Osteocyte (in vitro differentiated cells): ENCODE measurements at regions not wholly inside any gene's neighbourhood (a gene's known extent, or its start where the extent isn't known, plus 50 kb on each side); places are given as distances from the start of the nearest gene placed in this dataset.

Experiments
- DNase-seq: peaks from one replicate; pipeline ENCODE4 v3.0.0; 2021; ENCODE audit warnings: mixed read lengths; ENCODE audit not compliant: unreplicated experiment; ENCODE audit errors: extremely low spot score
- H3K27ac Mint-ChIP-seq: one replicate; pipeline ENCODE4 v1.8.0; 2021; ENCODE audit warnings: mild to moderate bottlenecking, mixed read lengths; ENCODE audit not compliant: unreplicated experiment
- H3K27me3 Mint-ChIP-seq: one replicate; pipeline ENCODE4 v1.8.0; 2021; ENCODE audit warnings: mixed read lengths; ENCODE audit not compliant: unreplicated experiment
- H3K36me3 Mint-ChIP-seq: one replicate; pipeline ENCODE4 v1.8.0; 2021; ENCODE audit warnings: mixed read lengths; ENCODE audit not compliant: unreplicated experiment
- H3K4me1 Mint-ChIP-seq: one replicate; pipeline ENCODE4 v1.8.0; 2021; ENCODE audit warnings: mixed read lengths; ENCODE audit not compliant: unreplicated experiment
- H3K4me3 Mint-ChIP-seq: one replicate; pipeline ENCODE4 v1.8.0; 2021; ENCODE audit warnings: mild to moderate bottlenecking, moderate library complexity, mixed read lengths; ENCODE audit not compliant: unreplicated experiment
- H3K9me3 Mint-ChIP-seq: one replicate; pipeline ENCODE4 v1.8.0; 2021; ENCODE audit warnings: mixed read lengths; ENCODE audit not compliant: unreplicated experiment
- TF ChIP-seq, protein P1 (sequence below): fragments of 200-600 bp; sonication (generic); IDR thresholded peaks from 2 replicates; pipeline ENCODE4 v1.5.0; 2021; ENCODE audit warnings: antibody characterized with exemption, mild to moderate bottlenecking, moderate library complexity

DNA sequence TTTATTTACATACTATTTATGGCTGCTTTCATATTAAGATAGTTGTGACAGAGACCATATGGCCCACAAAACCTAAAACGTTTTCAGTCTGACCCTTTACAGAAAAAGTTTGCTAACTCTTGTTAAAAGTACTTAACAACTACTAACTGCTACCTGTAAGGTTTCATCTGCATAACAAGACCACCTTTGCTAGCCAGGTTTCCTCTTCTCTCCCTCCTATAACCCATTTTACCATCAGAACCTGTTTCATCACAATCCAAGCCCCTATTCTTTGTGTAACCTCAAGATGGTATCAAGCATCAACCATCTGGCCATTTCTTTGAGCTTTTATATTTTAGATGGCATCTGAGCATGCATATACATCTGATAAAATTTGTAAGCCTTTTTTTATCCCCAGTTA, 305.4 kb downstream of the HHIPL2 start:
- peaks cover 3% of the 10 kb centered on the region for H3K27me3 Mint-ChIP-seq
- no peak overlapping the region for H3K4me3 Mint-ChIP-seq
- no peak for DNase-seq
- no peaks in the 10 kb centered on the region for H3K9me3 Mint-ChIP-seq
- H3K27ac Mint-ChIP-seq, result no peak overlapping the region
- TF ChIP-seq, protein P1, sequence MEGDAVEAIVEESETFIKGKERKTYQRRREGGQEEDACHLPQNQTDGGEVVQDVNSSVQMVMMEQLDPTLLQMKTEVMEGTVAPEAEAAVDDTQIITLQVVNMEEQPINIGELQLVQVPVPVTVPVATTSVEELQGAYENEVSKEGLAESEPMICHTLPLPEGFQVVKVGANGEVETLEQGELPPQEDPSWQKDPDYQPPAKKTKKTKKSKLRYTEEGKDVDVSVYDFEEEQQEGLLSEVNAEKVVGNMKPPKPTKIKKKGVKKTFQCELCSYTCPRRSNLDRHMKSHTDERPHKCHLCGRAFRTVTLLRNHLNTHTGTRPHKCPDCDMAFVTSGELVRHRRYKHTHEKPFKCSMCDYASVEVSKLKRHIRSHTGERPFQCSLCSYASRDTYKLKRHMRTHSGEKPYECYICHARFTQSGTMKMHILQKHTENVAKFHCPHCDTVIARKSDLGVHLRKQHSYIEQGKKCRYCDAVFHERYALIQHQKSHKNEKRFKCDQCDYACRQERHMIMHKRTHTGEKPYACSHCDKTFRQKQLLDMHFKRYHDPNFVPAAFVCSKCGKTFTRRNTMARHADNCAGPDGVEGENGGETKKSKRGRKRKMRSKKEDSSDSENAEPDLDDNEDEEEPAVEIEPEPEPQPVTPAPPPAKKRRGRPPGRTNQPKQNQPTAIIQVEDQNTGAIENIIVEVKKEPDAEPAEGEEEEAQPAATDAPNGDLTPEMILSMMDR, result no peak
- no peaks in the 10 kb centered on the region for H3K36me3 Mint-ChIP-seq
- H3K4me1 Mint-ChIP-seq, result no peaks in the 10 kb centered on the region

DNA sequence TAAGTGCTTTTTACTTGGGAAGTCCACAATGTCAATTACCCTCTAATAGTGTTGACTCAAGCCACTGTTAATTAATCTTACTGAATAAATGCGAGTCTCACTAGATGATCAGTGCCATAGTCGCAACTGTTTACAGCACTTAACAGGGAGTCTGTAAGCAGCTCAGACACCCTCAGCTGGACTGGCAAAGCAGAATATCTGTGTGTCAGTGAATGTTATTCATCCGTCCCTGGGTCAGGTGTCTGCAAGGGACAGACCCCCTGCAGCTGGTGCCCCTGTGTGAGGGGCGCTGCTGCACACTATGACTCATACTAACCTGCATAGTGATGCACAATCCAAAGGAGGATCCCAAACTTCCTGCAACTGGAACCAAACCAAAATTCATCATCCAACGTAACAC, 306.5 kb downstream of the HHIPL2 start:
- Mint-ChIP-seq H3K9me3 (no peaks in the 10 kb centered on the region), H3K4me3 (no peak overlapping the region), H3K27ac (no peak overlapping the region), H3K27me3 (peaks cover 3% of the 10 kb centered on the region), H3K36me3 (no peaks in the 10 kb centered on the region), H3K4me1 (no peaks in the 10 kb centered on the region)
- no peak for DNase-seq
- TF ChIP-seq, protein P1, result no peak

DNA sequence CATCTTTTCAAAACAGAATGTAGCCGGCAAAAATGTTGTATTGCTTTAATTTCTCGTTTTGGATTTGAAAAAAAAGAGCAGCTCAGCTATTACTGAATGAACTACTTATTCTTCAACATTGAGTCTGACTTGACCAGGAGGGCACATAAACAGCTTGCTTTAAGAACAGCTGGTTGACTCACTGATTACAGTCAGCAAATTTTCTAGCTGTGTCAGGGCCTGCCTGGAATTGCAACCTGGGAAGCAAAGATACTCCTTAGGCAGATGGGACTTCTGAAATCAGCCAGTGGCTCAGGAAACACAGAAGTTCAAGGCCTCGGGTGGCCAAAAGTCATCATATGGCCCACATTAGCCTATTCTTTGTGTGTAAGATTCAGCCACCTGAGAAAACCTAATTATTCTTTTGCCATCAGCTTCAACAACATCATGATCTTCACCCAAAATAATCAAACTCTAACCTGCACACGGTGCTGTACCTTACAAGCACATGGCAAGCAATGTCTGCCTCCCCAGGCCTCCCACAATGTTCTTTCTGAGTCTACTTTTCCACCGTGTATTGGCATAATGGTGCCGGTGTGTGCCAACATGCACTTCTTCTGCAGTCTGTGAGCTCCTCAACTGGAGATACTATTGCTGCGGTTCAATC, 307.2 kb downstream of the HHIPL2 start:
- H3K27me3 Mint-ChIP-seq, result peaks cover 3% of the 10 kb centered on the region
- TF ChIP-seq, protein P1, result no peak
- no peak for DNase-seq
- H3K27ac Mint-ChIP-seq, result no peak overlapping the region
- no peaks in the 10 kb centered on the region for H3K4me1 Mint-ChIP-seq
- H3K36me3 Mint-ChIP-seq, result no peaks in the 10 kb centered on the region
- no peak overlapping the region for H3K4me3 Mint-ChIP-seq
- no peaks in the 10 kb centered on the region for H3K9me3 Mint-ChIP-seq

DNA sequence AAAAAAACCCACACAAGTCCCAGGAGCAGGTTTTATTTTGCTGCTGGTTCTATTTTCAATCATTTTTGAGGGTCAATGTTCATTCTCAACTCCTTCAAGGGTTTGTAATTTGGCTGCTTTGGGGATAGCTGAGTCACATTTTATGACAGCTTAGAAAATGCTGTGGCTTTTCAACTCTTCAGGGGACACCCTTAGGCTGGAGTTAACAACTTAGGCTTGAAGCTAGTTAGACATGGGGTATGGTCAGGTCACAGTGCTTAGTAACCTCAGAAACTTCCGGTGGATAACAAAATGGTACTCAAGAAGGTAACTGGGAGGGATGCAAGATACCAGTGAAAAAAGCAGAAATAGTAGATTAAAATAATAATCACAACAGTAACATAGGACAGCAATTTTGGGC, 308.8 kb downstream of the HHIPL2 start:
- TF ChIP-seq, protein P1, result no peak
- no peaks in the 10 kb centered on the region for H3K36me3 Mint-ChIP-seq
- H3K4me1 Mint-ChIP-seq, result no peaks in the 10 kb centered on the region
- no peak for DNase-seq
- no peak overlapping the region for H3K4me3 Mint-ChIP-seq
- peaks cover 3% of the 10 kb centered on the region for H3K27me3 Mint-ChIP-seq
- H3K27ac Mint-ChIP-seq, result no peak overlapping the region
- H3K9me3 Mint-ChIP-seq, result no peaks in the 10 kb centered on the region

- H3K36me3 Mint-ChIP-seq, result no peaks in the 10 kb centered on the region
- H3K27me3 Mint-ChIP-seq, result peaks cover 6% of the 10 kb centered on the region
- no peak overlapping the region for H3K4me3 Mint-ChIP-seq
- H3K27ac Mint-ChIP-seq, result no peak overlapping the region
- H3K9me3 Mint-ChIP-seq, result no peaks in the 10 kb centered on the region
- DNase-seq, result no peak
- TF ChIP-seq, protein P1, result no peak
- no peaks in the 10 kb centered on the region for H3K4me1 Mint-ChIP-seq
These were observed 313.6 kb downstream of the HHIPL2 start for GRCh38 chr1:222234351-222234750.
